EL (cell line): ENCODE measurements at regions not wholly inside any gene's neighbourhood (a gene's known extent, or its start where the extent isn't known, plus 50 kb on each side); places are given as distances from the start of the nearest gene placed in this dataset.

ENCODE experiments used
- DNase-seq: peaks from one replicate; pipeline ENCODE4 v3.0.0-alpha.2; 2016

- no peak for DNase-seq
Measured at GRCh38 chr3:78154521-78155186, 1114.8 kb downstream of the ROBO2 start.

DNA sequence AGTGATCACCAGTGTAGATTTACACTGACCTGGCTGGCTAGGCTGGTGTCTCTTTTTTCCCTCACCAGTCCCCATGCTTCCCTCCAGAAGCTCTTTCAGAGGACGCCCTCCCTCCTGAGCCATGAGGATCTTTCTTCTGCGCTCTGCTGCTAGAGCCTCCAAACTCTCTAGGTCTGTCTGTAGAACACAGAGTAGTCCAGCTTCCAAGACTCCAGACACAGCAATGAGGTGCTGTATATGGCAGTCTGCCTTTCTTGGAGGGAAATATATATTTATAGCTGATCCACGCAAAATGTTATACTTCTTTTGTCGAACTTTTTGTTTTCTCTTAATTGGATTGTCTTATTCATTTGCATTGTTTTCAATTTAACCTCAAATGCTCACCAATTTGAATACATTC lies 1121.8 kb downstream of the ROBO2 start:
- no peak for DNase-seq

- no peak for DNase-seq
Measured at GRCh38 chr3:78163379-78163778, 1123.5 kb downstream of the ROBO2 start.

- no peak for DNase-seq
Measured at GRCh38 chr3:78165876-78166275, 1126.0 kb downstream of the ROBO2 start.

GRCh38 chr3:78174821-78175220 lies 1134.9 kb downstream of the ROBO2 start:
- no peak for DNase-seq

DNA sequence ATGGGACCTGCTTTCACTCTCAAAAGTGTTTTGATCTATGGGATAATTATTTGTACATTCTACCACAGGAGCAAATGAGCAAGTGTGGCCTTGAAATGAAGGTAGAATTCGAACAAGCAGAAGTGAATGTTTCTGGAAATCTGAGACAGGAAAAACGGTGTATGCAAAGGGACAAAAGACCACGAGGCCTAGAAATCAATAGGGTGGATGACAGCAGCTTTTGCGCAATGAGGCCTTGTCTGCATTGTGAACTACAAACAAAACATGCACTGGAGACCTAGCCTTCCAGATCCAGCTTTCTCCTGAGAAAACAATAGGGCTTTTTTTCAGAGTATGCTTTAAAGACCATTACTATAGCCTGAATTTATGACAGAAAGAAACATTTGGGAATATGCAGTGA lies 1137.0 kb downstream of the ROBO2 start:
- DNase-seq, result no peak

GRCh38 chr3:78177780-78178179 lies 1137.9 kb downstream of the ROBO2 start:
- no peak for DNase-seq

DNA sequence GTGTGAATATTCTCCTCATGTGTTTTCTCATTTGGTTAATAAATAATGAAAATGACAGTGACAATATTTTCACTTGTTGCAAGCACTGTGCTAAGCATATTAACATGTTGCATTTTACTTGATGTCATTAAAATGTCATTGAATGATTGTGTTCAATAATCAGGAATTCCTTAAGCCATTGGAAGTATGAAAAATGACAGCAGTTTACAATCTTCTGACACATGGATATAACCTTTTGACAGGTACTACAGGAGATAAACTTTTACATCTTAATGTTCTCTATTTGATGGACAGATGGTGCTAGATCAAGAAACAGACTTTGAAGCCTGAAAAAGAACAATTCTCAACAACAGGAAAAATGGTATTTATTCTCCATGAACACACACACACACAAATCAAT lies 1138.3 kb downstream of the ROBO2 start:
- DNase-seq, result no peak

DNA sequence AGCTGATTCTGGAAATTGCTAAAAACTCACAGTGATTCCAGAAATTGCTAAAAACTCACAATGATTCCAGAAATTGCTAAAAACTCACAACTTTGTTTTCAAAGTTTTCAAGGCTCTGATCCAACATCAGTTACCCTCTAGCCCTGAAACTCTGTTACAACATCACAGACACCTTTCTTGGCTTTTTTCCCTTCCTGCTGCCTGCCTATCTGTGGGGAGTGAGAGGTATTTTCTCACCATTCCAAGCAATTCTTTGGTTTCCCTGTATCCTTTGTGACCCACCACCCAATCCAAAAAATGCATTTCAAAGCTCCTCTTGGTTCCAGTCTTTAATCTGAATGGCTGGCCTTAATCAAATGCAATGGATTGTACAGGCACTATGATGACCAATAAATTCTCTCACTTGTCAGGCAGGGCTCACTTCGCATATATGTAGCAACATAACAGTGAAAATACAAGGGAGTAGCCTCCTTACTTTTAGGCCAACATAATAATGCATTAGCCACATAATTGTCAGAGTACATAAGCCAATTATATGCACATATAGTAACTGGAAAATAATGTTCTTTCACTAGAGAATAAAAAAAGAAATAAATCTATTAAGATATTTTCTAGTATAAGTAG lies 1139.0 kb downstream of the ROBO2 start:
- no peak for DNase-seq

DNA sequence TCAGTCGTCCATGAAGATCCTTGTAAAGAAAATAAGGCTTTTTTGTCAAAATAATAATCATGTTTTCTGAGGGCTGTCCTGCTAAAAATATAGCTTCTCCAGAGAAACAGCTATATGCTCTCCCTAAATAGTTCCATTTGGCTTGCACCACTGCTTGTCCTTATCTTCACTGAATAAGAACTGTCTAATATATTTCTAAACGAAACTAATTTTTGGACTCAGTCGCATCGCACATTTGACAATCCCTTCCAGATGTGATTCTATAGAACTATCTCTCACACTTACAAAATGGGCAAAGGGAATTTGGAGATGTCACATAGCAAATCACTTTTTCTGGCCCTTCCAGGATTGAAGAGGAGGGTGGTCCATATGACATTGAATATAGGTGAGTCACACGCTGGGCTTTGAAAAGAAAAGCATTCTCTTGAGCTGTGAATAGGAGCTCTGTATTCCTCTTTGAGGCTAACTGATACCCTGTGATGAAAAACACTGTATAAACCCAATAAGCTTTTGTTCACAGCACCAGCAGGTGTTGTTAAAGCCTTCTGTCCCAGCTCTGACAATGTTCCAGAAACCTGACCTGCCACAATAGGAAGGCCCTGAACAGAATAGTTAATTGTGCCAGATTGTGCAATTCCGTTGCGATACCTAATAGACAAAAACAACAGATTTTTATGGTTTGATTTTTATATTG lies 1144.2 kb downstream of the ROBO2 start:
- DNase-seq, result no peak

GRCh38 chr3:78186404-78186803 lies 1146.5 kb downstream of the ROBO2 start:
- DNase-seq, result no peak

GRCh38 chr3:78201091-78201490 lies 1161.2 kb downstream of the ROBO2 start:
- DNase-seq, result no peak

DNA sequence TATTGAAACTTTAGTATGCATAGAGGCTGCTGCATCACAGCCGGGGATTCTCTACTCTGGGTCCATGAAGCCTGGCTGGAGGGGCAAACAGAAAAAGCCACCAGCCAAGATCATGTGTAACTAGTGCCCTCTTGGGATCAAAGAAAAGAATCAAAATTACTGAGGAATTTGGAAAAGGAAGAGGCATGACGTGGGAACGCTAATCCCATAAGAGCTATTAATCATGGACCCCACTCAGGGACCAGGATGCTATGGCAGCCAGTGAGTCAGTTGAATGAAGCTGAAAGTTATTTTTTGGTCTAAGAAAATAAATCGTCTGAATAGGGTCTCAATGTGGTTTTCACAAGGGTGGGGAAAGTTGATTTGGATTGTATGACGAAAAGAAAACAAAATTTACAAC lies 1165.1 kb downstream of the ROBO2 start:
- DNase-seq, result peak; percentile 82

GRCh38 chr3:78221300-78221699 lies 1181.4 kb downstream of the ROBO2 start:
- DNase-seq, result no peak

- DNase-seq, result peak; percentile 6
Measured at GRCh38 chr3:78221796-78222195, 1181.9 kb downstream of the ROBO2 start.

- DNase-seq, result no peak
Measured at GRCh38 chr3:78235841-78236240, 1195.9 kb downstream of the ROBO2 start.

- DNase-seq, result no peak
Measured at GRCh38 chr3:78238811-78239210, 1198.9 kb downstream of the ROBO2 start.

GRCh38 chr3:78242724-78243123 lies 1202.8 kb downstream of the ROBO2 start:
- no peak for DNase-seq

DNA sequence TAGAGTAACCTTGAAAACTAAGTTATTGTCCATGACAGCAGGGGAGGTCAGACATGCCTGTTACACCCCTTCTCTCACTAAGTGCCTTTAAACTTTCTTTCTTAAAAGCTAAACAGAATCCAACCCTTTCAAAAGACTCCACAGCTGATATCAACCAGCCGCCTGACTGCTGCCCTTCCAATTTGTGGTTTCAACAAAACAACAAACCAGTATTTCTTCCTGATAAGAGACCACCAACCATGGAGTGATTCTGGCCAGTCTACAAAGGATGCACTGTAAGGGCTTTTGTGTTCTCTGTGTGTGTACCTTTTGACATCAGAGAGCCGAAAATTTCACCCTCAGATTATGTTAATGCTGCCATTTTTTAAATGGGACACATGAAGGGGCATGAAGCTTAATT lies 1204.2 kb downstream of the ROBO2 start:
- no peak for DNase-seq

DNA sequence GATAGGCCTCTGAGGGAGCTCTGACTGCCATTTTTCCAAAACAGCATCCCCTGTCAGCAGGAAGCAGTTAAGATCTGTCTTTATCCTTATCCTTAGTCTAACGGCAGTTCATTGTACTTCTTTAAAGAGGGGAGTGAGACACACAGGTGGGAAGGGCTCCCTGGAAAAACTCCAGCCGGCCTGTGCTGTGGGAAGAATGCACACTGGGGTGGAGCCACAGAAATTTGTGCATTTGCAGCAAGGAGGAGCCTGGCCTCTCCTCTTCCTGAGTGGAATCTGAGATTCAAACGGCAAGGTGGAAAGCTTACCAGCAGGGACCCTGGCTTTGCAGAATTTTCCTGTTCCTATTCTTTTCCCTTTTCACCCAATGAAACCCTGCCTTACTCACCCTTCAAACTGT lies 1209.4 kb downstream of the ROBO2 start:
- DNase-seq, result no peak

DNA sequence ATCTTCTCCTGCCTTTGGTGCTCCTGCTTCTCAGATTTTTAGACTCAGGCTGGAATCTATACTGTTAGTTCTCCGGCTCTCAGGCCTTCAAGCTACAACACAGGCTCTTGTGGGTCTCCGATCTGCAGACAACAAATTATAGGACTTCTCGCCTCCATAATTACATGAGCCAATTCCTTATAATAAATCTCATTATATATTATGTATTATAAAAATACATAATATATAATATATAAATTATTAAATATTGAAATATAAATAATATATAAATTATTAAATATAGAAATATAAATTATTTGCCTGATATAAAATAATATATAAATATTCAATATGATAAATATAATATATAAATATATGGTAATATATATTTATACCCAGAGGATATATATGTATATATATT lies 1214.0 kb downstream of the ROBO2 start:
- DNase-seq, result no peak

DNA sequence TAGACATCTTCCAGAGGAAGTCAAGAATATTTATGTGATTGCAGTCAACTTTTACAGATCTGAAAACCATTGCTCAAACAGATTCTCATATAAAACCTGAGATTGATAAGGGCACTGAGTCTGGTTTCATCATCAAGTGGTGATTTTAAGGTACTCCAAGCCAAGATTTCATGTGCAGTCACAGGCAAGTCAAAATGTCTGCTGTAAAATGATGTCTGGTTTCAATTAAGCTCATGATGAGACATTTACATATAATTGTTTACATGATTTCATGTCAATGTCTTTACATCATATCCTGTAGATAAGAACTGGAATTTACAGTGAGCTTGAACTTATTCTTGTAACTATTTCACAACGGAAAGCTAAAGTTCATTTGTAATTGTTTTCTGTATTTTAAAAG lies 1215.5 kb downstream of the ROBO2 start:
- DNase-seq, result peak; percentile 81

DNA sequence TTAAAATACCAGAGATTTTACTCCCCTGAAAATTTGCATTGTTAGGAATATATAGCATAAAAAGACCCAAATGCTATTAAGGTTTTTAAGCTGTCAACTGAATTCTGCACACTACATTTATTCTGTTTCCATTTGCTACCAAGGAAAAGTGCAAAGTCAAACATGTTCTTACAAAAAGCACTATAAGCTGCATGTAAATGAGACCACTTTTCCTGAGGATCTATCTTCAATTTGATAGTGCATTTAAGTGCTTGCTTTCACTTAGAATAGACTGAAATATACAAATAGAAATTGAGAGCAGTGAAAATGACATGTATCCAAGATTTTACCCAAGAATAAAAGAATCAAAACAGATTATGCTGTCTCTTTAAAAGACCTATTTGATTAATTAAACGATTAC lies 1216.2 kb downstream of the ROBO2 start:
- no peak for DNase-seq

DNA sequence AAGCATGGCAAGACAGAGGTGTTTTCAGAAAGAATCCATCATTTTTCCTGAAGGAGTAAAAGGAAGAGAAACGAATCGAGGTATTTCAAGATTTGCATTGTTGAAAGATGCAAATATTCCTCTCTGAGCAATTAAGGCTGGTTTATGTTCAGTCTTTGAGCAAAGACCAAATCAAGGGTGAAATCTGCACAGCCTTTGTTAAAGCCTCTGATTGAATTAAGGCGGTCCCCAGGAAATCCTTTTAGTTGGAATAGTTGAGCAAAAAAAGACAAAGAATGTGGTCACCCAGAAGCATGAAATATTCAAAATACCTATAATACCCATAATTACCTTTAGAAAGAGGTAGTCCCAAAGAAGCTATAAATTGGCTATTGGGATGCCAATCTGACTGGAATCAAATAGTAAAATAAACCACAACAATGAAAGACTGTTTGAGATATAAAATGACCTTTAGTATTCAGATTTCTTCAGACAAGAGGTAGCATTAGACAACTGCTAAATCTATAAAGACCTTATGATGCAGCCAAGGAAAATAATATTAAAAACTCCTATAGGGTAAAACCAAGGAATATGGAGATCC lies 1218.1 kb downstream of the ROBO2 start:
- DNase-seq, result no peak
